HG02763 (cell line): ENCODE measurements at regions not wholly inside any gene's neighbourhood (a gene's known extent, or its start where the extent isn't known, plus 50 kb on each side); places are given as distances from the start of the nearest gene placed in this dataset.

Source experiments
- ATAC-seq: cut with Tn5 transposase; IDR thresholded peaks from one replicate; pipeline ENCODE4 v1.9.1; 2021; ENCODE audit warnings: mild to moderate bottlenecking, moderate library complexity; ENCODE audit not compliant: unreplicated experiment

GRCh38 chr3:5787861-5788488 is 600.5 kb downstream of the EDEM1 start:
- no peak for ATAC-seq

DNA sequence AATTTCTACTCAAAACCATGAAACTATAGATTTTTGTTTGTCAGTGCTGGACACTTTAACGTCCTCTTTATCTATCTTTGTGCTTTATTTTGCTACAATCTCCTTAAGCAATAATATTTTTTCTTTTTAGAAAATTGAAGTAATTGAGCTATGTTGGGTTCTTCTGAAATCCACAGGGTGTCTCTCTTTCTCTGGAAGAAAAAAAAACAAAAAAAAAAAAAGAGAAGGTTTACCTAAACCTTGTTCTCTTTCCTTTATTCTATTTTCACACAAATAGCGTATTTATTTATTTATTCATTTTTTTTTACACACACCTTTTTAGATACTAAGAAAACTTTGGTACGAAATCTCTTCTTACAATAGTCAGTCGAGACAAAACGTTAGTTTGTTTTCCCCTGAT is 601.0 kb downstream of the EDEM1 start:
- ATAC-seq: no peak

DNA sequence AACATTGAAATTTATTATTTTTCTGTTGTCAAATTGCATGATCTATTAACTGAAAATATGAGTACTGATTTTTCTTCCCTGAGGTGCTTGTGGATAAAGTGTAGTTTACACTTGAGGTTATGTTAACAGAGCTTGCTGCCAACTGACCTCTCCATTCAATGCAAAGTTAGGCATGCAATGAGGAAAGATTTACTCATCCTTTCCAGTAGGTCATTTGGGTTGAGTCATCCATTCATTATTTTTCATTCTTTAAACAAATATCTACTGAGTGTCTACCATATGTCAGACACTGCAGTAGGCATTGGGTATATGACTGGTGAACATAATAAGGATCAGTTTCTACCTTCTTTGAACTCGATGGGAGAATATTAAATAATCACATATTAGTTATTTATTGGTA is 604.1 kb downstream of the EDEM1 start:
- ATAC-seq: no peak

- ATAC-seq: no peak
Observed at GRCh38 chr3:5796541-5796940, 609.0 kb downstream of the EDEM1 start.

DNA sequence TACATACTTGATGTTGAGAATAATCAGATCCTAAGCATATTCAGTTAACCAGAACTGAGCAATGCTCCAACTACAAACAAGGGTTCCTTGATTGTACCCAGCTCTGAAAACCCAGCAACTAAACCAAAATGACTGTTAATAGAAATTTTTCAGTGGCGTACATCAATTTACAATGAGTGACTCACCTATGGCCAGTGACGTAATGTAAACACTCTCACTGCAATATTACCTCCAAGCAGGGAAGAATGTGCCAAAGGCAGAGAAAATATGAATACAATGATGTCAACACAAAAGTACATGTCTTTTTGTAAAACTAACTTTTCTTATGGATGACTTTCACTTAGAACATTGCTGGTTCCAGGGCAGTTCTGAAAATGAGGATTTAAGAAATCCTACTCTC is 611.3 kb downstream of the EDEM1 start:
- no peak for ATAC-seq

DNA sequence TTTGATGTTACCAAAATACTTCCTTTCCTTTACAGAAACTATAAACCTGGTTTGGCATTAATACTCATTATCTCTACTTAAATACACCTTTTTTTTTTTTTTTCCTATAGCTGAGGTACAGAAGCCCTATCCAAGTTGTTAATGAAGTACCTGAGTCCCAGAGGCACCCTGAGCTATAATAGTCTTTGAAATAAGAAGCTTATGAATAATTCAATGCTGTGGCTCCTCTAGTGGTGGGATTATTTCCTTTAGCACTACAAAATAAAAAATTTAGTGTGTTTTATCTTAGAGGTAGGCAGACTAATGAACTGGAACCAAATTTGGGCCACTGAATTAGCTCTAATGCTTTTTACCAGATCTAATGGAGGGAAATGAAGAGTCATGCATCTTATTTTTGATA is 611.9 kb downstream of the EDEM1 start:
- ATAC-seq: no peak

GRCh38 chr3:5800965-5801364 is 613.5 kb downstream of the EDEM1 start:
- ATAC-seq: no peak

DNA sequence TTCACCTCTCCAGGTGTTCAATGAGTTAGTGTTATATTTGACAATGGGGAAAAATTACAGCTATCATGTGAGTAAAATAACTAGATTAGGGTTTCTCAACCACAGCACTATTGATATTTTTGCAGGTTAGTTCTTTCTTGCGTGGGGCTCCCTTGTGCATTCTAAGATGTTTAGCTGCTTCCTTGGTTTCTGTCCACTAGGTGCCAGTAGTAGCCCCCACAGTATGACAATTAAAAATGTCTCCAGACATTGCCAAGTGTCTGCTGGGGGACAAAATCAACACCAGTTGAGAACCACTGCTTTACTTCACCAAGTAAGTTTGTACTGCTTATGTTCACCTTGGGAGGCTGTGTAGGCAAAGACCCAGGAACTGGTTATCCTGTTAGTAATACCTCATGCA is 618.7 kb downstream of the EDEM1 start:
- ATAC-seq: no peak

GRCh38 chr3:5809586-5810246 is 622.2 kb downstream of the EDEM1 start:
- ATAC-seq: no peak

GRCh38 chr3:5811016-5811415 is 623.5 kb downstream of the EDEM1 start:
- ATAC-seq: no peak

DNA sequence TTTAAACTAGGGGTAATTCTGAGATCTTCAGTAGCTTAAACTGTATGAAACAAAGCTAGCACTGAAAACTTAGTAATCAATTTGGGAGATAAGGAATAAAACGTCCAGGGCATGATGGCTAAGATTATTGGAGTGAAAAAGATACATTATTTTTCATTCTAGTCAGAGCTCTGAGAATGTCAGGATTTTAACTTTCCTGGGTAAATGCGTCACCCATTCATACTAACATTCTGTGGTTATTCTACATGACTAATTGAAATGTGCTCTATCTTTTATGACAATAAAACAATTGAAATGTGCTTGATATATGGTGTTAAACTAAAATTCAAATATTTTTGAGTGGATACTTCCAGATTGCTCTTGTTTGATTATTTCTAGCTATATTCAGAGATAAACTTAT is 626.0 kb downstream of the EDEM1 start:
- ATAC-seq: no peak

DNA sequence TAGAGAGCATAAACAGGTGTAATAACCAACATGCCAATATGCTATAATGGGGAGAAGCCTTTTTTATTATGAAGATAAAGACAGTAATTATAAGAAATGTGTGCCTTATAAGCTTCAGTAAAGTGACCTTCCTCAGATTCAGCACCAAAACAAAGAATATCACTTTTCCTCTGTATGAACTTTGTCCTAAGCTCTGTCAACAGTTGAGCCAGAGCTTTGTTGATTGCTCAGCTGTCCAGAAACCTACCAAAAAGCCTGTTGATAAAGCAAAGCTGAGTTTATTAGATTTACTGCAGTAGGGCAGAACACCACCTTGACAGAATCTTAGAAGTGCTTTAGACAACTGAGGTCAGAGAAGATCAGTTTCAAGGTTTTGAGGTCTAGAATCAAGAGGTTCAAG is 635.3 kb downstream of the EDEM1 start:
- no peak for ATAC-seq

GRCh38 chr3:5826467-5826866 is 639.0 kb downstream of the EDEM1 start:
- ATAC-seq: no peak

DNA sequence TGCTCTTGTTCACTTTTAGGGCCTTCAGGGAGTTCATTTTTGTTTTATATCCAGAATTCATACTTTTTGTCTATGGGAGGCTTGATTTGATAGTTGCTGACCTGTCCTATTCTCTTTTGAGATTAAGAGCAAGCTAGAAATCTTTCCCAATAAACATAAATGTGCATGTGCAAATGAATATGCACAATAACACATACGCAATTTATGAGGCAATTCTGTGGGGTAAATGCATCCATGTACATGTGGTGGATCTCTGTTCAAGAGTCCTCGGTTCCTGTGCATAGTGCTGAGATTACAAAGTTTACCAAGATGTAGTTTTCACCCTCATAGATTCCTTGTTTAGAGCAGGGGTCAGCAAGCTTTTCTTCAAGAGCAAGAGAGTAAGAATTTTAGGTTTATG is 640.7 kb downstream of the EDEM1 start:
- no peak for ATAC-seq

GRCh38 chr3:5840056-5840455 is 652.5 kb downstream of the EDEM1 start:
- no peak for ATAC-seq

- ATAC-seq: no peak
Observed at GRCh38 chr3:5841599-5841998, 654.1 kb downstream of the EDEM1 start.

DNA sequence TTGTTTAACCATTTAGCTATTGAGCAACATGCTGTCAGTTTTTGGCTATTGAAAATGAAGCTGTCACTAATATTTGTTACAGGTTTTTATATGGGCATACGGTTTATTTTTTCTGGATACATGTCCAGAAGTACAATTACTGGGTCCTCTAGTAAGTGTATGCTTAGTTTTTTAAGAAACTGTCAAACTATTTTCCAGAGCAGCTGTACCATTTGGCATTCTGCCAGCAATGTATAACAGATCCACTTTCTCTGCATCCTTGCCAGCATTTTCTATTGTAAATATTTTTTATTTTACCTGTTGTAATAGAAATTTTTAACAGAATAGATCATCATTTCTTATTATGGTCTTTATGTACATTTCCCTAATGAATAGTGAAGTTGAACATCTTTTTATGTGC is 658.8 kb downstream of the EDEM1 start:
- ATAC-seq: no peak

GRCh38 chr3:5861151-5861550 is 673.6 kb downstream of the EDEM1 start:
- no peak for ATAC-seq

DNA sequence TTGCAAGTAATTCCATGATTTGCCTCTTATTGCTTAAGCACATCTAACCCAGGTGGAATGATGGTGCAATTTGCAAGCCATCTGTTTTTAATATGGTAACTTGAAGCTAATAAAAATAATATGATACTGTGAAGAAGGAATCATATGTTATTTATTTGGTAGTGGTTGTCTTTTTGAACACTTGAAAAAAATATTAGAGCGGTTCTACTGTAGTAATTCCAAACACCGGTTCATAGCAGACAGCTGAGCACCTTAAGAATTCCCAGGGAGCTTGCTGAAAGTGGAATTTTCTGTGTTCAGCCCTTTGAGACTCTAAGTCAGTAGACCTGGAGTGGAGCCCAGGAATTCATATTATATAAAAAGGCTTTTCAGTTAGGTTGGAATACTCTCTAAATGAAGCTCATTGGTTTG is 687.4 kb downstream of the EDEM1 start:
- no peak for ATAC-seq

DNA sequence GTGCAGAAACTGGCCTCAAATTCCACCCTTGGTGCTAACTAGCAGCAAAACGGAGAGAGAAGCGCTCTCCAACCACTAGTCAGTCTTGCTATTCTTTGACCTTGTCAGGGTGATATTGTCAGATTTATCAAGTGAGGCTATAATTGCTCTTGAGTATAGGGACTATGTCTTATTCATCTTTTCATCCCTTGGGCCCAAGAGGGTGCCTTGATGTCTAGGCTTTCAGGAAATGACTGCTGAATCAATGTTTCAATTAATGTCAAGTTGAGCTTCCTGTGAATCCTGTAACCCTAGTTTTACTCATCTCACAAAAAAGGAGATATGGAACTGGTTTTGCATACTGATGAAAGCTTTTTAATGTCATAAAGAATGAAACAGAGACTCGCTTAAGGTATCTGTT is 701.3 kb downstream of the EDEM1 start:
- no peak for ATAC-seq

DNA sequence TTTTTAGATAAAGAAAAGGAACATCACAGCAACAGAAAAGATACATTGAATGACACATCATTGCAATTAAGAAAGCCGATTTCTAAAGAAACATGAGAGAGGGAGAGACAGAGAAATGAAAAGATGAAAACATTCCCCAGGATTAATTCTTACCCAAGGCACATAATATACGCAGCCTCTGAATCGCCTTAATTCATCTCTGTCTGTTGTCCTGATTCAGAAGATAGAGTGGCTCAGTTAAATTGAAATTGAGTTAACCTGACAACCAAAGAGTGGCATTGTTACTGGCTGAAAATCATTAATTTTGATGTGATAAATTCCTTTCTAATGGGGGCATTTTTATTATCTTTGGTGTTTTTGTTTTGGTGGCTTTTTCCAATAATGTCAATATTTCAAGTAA is 701.9 kb downstream of the EDEM1 start:
- ATAC-seq: no peak

DNA sequence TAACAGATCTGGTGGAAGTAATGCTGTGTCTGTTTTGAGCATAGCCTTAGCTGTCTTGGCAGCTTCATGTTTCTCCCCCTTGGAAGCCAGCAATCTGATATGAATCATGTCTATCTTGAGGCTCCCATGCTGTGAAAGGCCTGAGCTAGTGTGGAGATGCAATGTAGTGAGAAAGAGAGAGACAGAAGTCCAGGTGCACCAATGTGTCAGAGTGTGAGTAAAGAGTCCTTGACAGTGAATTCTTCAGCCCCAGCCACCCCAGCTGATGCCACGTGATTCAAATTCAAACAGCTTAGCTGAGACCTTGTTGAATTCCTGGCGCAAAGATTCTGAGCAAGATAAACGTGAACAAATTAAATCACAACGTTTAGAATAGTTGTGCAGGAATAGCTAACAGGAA is 704.2 kb downstream of the EDEM1 start:
- ATAC-seq: no peak

DNA sequence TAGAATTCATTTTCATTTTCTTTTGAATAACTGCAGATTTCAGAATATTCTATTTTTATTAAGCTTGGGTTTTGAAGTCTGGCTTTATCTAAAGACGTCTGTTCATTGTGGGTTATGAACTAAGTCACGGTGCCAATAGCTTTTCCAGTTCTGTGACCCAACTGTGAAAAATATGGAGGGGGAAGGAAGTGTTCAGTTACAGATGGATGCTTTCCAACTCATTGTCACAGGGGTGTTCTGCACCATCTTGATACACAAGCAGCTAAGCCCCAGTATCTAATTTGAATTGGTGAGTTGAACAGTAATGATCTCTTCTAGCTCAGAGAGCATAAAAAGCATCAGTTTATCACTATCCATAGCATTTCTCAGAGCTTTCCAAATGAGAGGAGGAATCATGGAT is 710.6 kb downstream of the EDEM1 start:
- ATAC-seq: no peak
